ENCODE measurements at regions not wholly inside any gene's neighbourhood (a gene's known extent, or its start where the extent isn't known, plus 50 kb on each side); places are given as distances from the start of the nearest gene placed in this dataset.
"Not testable (repeated sequence)": the region's sequence is repeated elsewhere in the genome, so short reads cannot be mapped to it uniquely, and the experiment has no call there.

GRCh38 chr3:65181391-65181871, 493.6 kb upstream of the ADAMTS9 start:
- intact Hi-C loops (cut with DNase I): no loop called here
- DNase-seq (ENCODE audit: low spot score): no peak

- no peak for DNase-seq (ENCODE audit: low spot score)
- intact Hi-C loops (cut with DNase I): no loop called here
Observed at GRCh38 chr3:65178703-65179102, 490.9 kb upstream of the ADAMTS9 start.

- DNase-seq (ENCODE audit: low spot score): no peak
- intact Hi-C loops (cut with DNase I): no loop called here
Observed at GRCh38 chr3:65177960-65178376, 490.2 kb upstream of the ADAMTS9 start.

- no peak for DNase-seq (ENCODE audit: low spot score)
- intact Hi-C loops (cut with DNase I): loop anchor here (5.0 kb wide), 2 partner anchors 277 to 637 kb away; no protein-coding TSS in a partner anchor
Observed at GRCh38 chr3:65174713-65175112, 486.9 kb upstream of the ADAMTS9 start.

- intact Hi-C loops (cut with DNase I): loop anchor here (5.0 kb wide), 2 partner anchors 277 to 637 kb away; no protein-coding TSS in a partner anchor
- DNase-seq (ENCODE audit: low spot score): no peak
Observed at GRCh38 chr3:65173841-65174240, 486.0 kb upstream of the ADAMTS9 start.

GRCh38 chr3:65172209-65172608, 484.4 kb upstream of the ADAMTS9 start:
- DNase-seq (ENCODE audit: low spot score): no peak
- intact Hi-C loops (cut with DNase I): loop anchor here (5.0 kb wide), 2 partner anchors 275 to 635 kb away; no protein-coding TSS in a partner anchor

GRCh38 chr3:65170390-65171042, 482.7 kb upstream of the ADAMTS9 start:
- DNase-seq (ENCODE audit: low spot score): peak; percentile 88
- intact Hi-C loops (cut with DNase I): loop anchor here (1.0 to 5.0 kb wide), 3 partner anchors 273 to 633 kb away; no protein-coding TSS in a partner anchor

GRCh38 chr3:65169961-65170360, 482.2 kb upstream of the ADAMTS9 start:
- intact Hi-C loops (cut with DNase I): loop anchor here (1.0 to 5.0 kb wide), 3 partner anchors 273 to 633 kb away; no protein-coding TSS in a partner anchor
- DNase-seq (ENCODE audit: low spot score): no peak

- no peak for DNase-seq (ENCODE audit: low spot score)
- intact Hi-C loops (cut with DNase I): no loop called here
Observed at GRCh38 chr3:65168547-65168946, 480.7 kb upstream of the ADAMTS9 start.

- intact Hi-C loops (cut with DNase I): no loop called here
- no peak for DNase-seq (ENCODE audit: low spot score)
Observed at GRCh38 chr3:65166531-65166930, 478.7 kb upstream of the ADAMTS9 start.

- no peak for DNase-seq (ENCODE audit: low spot score)
- intact Hi-C loops (cut with DNase I): no loop called here
Observed at GRCh38 chr3:65158023-65158422, 470.2 kb upstream of the ADAMTS9 start.

- no peak for DNase-seq (ENCODE audit: low spot score)
- intact Hi-C loops (cut with DNase I): no loop called here
Observed at GRCh38 chr3:65153850-65154512, 466.2 kb upstream of the ADAMTS9 start.

- no peak for DNase-seq (ENCODE audit: low spot score)
- intact Hi-C loops (cut with DNase I): no loop called here
Observed at GRCh38 chr3:65151666-65152065, 463.9 kb upstream of the ADAMTS9 start.

GRCh38 chr3:65149877-65150276, 462.1 kb upstream of the ADAMTS9 start:
- DNase-seq (ENCODE audit: low spot score): no peak
- intact Hi-C loops (cut with DNase I): no loop called here

GRCh38 chr3:65148687-65149086, 460.9 kb upstream of the ADAMTS9 start:
- DNase-seq (ENCODE audit: low spot score): no peak
- intact Hi-C loops (cut with DNase I): no loop called here

- intact Hi-C loops (cut with DNase I): no loop called here
- DNase-seq (ENCODE audit: low spot score): no peak
Observed at GRCh38 chr3:65146179-65146578, 458.4 kb upstream of the ADAMTS9 start.

GRCh38 chr3:65145680-65146079, 457.9 kb upstream of the ADAMTS9 start:
- DNase-seq (ENCODE audit: low spot score): no peak

GRCh38 chr3:65144791-65145351, 457.1 kb upstream of the ADAMTS9 start:
- intact Hi-C loops (cut with DNase I): no loop called here
- no peak for DNase-seq (ENCODE audit: low spot score)

More at GRCh38 chr3:65145680-65146079, 457.9 kb upstream of the ADAMTS9 start:
- intact Hi-C loops (cut with DNase I): no loop called here

- intact Hi-C loops (cut with DNase I): no loop called here
- DNase-seq (ENCODE audit: low spot score): no peak
Observed at GRCh38 chr3:65142456-65142855, 454.7 kb upstream of the ADAMTS9 start.

GRCh38 chr3:65138556-65138955, 450.8 kb upstream of the ADAMTS9 start:
- no peak for DNase-seq (ENCODE audit: low spot score)
- intact Hi-C loops (cut with DNase I): no loop called here

- DNase-seq (ENCODE audit: low spot score); intact Hi-C loops (cut with DNase I): not testable (repeated sequence)
Observed at GRCh38 chr3:65133752-65134151, 446.0 kb upstream of the ADAMTS9 start.
